OCI-LY1 (cell line): ENCODE measurements at regions not wholly inside any gene's neighbourhood (a gene's known extent, or its start where the extent isn't known, plus 50 kb on each side); places are given as distances from the start of the nearest gene placed in this dataset.

Experiments used
- H2AFZ ChIP-seq: fragments of 200-600 bp; sonication (generic), shearing (Covaris generic); 2 replicates; pipeline ENCODE4 v1.6.0; 2014; ENCODE audit warnings: antibody characterized with exemption, mild to moderate bottlenecking, low read length
- H3F3A ChIP-seq: fragments of 200-600 bp; sonication (generic), shearing (Covaris generic); 2 replicates; pipeline ENCODE4 v1.6.0; 2014; ENCODE audit warnings: mild to moderate bottlenecking, antibody characterized with exemption, low read length, moderate library complexity; ENCODE audit not compliant: insufficient read depth
- H3K27ac ChIP-seq: fragments of 200-600 bp; sonication (generic); 2 replicates; pipeline ENCODE4 v1.5.1; 2014; ENCODE audit warnings: low read length, mixed run types, mild to moderate bottlenecking, low read depth; ENCODE audit not compliant: poor library complexity, severe bottlenecking
- H3K27me3 ChIP-seq: fragments of 200-600 bp; sonication (generic); 2 replicates; pipeline ENCODE4 v1.6.0; 2014; ENCODE audit warnings: antibody characterized with exemption, mild to moderate bottlenecking, low read length, moderate library complexity; ENCODE audit not compliant: insufficient read depth
- H3K36me3 ChIP-seq: fragments of 200-600 bp; sonication (generic); 2 replicates; pipeline ENCODE4 v1.6.1; 2014; ENCODE audit warnings: mild to moderate bottlenecking, antibody characterized with exemption, low read length, moderate library complexity, mixed read lengths; ENCODE audit not compliant: insufficient read depth
- H3K4me1 ChIP-seq: fragments of 200-600 bp; sonication (generic); 2 replicates; pipeline ENCODE4 v1.5.1; 2014; ENCODE audit warnings: mild to moderate bottlenecking, low read length, moderate library complexity; ENCODE audit not compliant: insufficient read depth, severe bottlenecking
- H3K4me2 ChIP-seq: fragments of 200-600 bp; sonication (generic), shearing (Covaris generic); 2 replicates; pipeline ENCODE4 v1.6.1; 2014; ENCODE audit warnings: low read length
- H3K4me3 ChIP-seq: fragments of 200-600 bp; sonication (generic); 2 replicates; pipeline ENCODE4 v1.5.1; 2014; ENCODE audit warnings: low read length, low read depth, mild to moderate bottlenecking, mixed read lengths; ENCODE audit not compliant: poor library complexity, severe bottlenecking
- H3K79me2 ChIP-seq: fragments of 200-600 bp; shearing (Covaris generic); 2 replicates; pipeline ENCODE4 v1.6.1; 2016; ENCODE audit warnings: mixed run types, low read length, mixed read lengths; ENCODE audit not compliant: insufficient read depth
- H3K9ac ChIP-seq: fragments of 200-600 bp; sonication (generic), shearing (Covaris generic); 2 replicates; pipeline ENCODE4 v1.6.1; 2014; ENCODE audit warnings: mild to moderate bottlenecking, low read length, mixed read lengths
- H3K9me2 ChIP-seq: fragments of 200-600 bp; sonication (generic), shearing (Covaris generic); 2 replicates; pipeline ENCODE4 v1.6.1; 2014; ENCODE audit warnings: low read depth, mild to moderate bottlenecking, low read length, mixed read lengths
- H3K9me3 ChIP-seq: fragments of 200-600 bp; shearing (Covaris generic); 2 replicates; pipeline ENCODE4 v1.6.1; 2014; ENCODE audit warnings: low read length, mixed read lengths
- H4K20me1 ChIP-seq: fragments of 200-600 bp; sonication (generic), shearing (Covaris generic); 2 replicates; pipeline ENCODE4 v1.6.0; 2016; ENCODE audit warnings: mild to moderate bottlenecking, low read length; ENCODE audit not compliant: insufficient read depth
- CTCF ChIP-seq: fragments of 200-600 bp; sonication (generic), shearing (Covaris generic); IDR thresholded peaks from 2 replicates; pipeline ENCODE4 v1.5.1; 2017; ENCODE audit warnings: mild to moderate bottlenecking, antibody characterized with exemption, low read length, moderate library complexity, mixed read lengths
- EZH2 ChIP-seq: fragments of 200-600 bp; sonication (generic), shearing (Covaris generic); IDR thresholded peaks from 2 replicates; pipeline ENCODE4 v1.8.0; 2017; ENCODE audit warnings: borderline replicate concordance, mixed run types, mild to moderate bottlenecking, antibody characterized with exemption, low read length, moderate library complexity, mixed read lengths

DNA sequence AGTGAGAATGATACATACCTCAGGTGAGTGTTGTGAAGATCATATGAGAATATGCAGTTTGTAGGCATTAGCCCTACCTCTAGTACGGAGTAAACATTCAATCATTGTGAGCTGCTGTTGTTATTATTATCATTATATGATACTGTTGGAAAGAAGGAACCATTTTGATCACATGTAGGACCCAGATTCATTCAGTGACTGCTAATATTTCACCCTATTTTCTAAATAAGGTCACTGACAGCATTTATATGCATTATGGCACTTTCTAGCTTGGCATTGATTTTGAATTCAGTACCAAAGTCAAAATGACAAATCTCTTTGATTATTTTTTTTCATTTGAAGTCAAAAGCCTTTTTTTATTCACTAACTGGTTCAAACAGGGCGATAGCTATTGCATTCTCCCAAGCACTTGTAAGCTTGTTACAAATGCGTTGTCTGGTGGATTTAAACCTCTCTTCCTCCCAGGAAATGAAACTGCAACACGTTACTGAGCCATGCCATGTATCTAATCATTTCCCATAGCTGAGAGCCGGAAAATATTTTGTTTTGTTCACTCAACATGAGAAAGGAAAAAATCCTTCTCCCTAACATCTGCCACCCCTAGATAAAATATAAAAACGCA lies 320.8 kb upstream of the SGCD start:
- no peaks in the 10 kb centered on the region for H3K9me2 ChIP-seq
- TF ChIP-seq CTCF (no peak), EZH2 (no peak)
- H3K4me3 ChIP-seq, result no peak overlapping the region
- no peaks in the 10 kb centered on the region for H3K27me3 ChIP-seq
- no peaks in the 10 kb centered on the region for H3K79me2 ChIP-seq
- no peaks in the 10 kb centered on the region for H3K36me3 ChIP-seq
- H3K4me1 ChIP-seq, result no peaks in the 10 kb centered on the region
- H2AFZ ChIP-seq, result no peak overlapping the region
- no peaks in the 10 kb centered on the region for H3K9me3 ChIP-seq
- H3K9ac ChIP-seq, result no peak overlapping the region
- no peak overlapping the region for H3K4me2 ChIP-seq
- H4K20me1 ChIP-seq, result no peaks in the 10 kb centered on the region
- H3F3A ChIP-seq, result no peaks in the 10 kb centered on the region
- no peak overlapping the region for H3K27ac ChIP-seq

GRCh38 chr5:156008844-156009243 lies 318.1 kb upstream of the SGCD start:
- Histone ChIP-seq H3F3A (no peaks in the 10 kb centered on the region), H3K27me3 (no peaks in the 10 kb centered on the region), H3K79me2 (no peaks in the 10 kb centered on the region), H3K36me3 (no peaks in the 10 kb centered on the region), H3K9ac (no peak overlapping the region), H3K4me1 (no peaks in the 10 kb centered on the region), H4K20me1 (no peaks in the 10 kb centered on the region), H2AFZ (no peak overlapping the region), H3K4me3 (no peak overlapping the region), H3K4me2 (no peak overlapping the region), H3K27ac (no peak overlapping the region), H3K9me3 (no peaks in the 10 kb centered on the region), H3K9me2 (no peaks in the 10 kb centered on the region)
- TF ChIP-seq CTCF, result no peak
- no peak for TF ChIP-seq EZH2

DNA sequence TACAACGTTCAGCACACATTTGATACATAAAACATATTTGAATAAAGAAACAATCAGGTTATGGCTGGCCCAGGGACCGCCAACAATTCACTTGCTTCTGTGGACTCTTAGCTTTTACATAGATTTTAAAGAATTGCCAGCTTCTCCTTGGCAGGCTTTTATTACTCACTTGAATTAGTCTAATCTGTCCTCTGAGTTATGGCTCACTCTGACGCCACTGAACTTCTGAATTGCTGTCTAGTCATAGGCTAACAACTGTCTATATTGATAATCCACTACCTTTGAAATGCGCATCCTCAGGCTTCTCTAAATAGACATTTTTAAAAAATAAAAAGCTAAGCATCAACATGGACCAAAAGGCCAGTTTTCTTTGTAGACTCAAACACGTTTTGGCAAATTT lies 317.4 kb upstream of the SGCD start:
- no peak overlapping the region for H3K9ac ChIP-seq
- no peak overlapping the region for H3K27ac ChIP-seq
- H3K9me3 ChIP-seq, result no peaks in the 10 kb centered on the region
- no peak for TF ChIP-seq CTCF
- no peak for TF ChIP-seq EZH2
- no peaks in the 10 kb centered on the region for H3K79me2 ChIP-seq
- no peaks in the 10 kb centered on the region for H4K20me1 ChIP-seq
- no peak overlapping the region for H3K4me2 ChIP-seq
- H3K27me3 ChIP-seq, result no peaks in the 10 kb centered on the region
- no peak overlapping the region for H3K4me3 ChIP-seq
- H3K9me2 ChIP-seq, result no peaks in the 10 kb centered on the region
- H2AFZ ChIP-seq, result no peak overlapping the region
- H3K36me3 ChIP-seq, result no peaks in the 10 kb centered on the region
- H3K4me1 ChIP-seq, result no peaks in the 10 kb centered on the region
- no peaks in the 10 kb centered on the region for H3F3A ChIP-seq
